ENCODE measurements at regions not wholly inside any gene's neighbourhood (a gene's known extent, or its start where the extent isn't known, plus 50 kb on each side); places are given as distances from the start of the nearest gene placed in this dataset.

- Histone ChIP-seq H3K4me3 (no peak overlapping the region), H3K9me3 (no peaks in the 10 kb centered on the region), H3K4me2 (no peak overlapping the region), H3K27ac (no peak overlapping the region), H3K4me1 (no peaks in the 10 kb centered on the region)
- FAIRE-seq (no peak), DNase-seq (ENCODE audit: low read depth in 1 of 2, low spot score in 1 of 2) (no peak), ATAC-seq (no peak)
- TF ChIP-seq MAZ (IDR thresholded peaks at IDR 0.05; ENCODE audit: borderline replicate concordance, low read depth, low read length) (no peak), JUN (IDR thresholded peaks at IDR 0.05) (no peak), EHMT2 (IDR thresholded peaks at IDR 0.05; ENCODE audit: low read depth) (no peak), JUNB (IDR thresholded peaks at IDR 0.05) (no peak), KDM5A (IDR thresholded peaks at IDR 0.05) (no peak), GATA3 (IDR thresholded peaks at IDR 0.05; ENCODE audit: borderline replicate concordance) (no peak), POLR2AphosphoS2 (conservative IDR thresholded peaks at IDR 0.05; ENCODE audit: low read length) (no peak), RFX5 (IDR thresholded peaks at IDR 0.05) (no peak), CTCF (IDR thresholded peaks at IDR 0.05) (no peak)
- CTCF ChIA-PET = interaction anchor here (0.9 kb wide), 1 partner anchor 128 kb away, joined by 3 read pairs; no protein-coding TSS in a partner anchor
- POLR2A ChIA-PET = no interaction called here
These were observed 389.9 kb downstream of the GRIN2B start for GRCh38 chr12:13591488-13591887.

GRCh38 chr12:13591059-13591458 lies 390.3 kb downstream of the GRIN2B start:
- ChIA-PET CTCF (interaction anchor here (0.9 to 1.3 kb wide), 2 partner anchors 12 to 128 kb away, joined by 3 to 4 read pairs; no protein-coding TSS in a partner anchor), POLR2A (no interaction called here)
- no peak for TF ChIP-seq BCL3 (IDR thresholded peaks at IDR 0.05)
- TF ChIP-seq CBX2 (IDR thresholded peaks at IDR 0.05; ENCODE audit: borderline replicate concordance, low read depth) = no peak
- no peak for TF ChIP-seq CTCF (IDR thresholded peaks at IDR 0.05)
- no peak for TF ChIP-seq HOXB5 (CRISPR knock-in tag; IDR thresholded peaks at IDR 0.05)
- no peak for TF ChIP-seq MAX (IDR thresholded peaks at IDR 0.05)
- TF ChIP-seq NFE2L2 (conservative IDR thresholded peaks at IDR 0.05; ENCODE audit: low read length) = no peak
- no peak for TF ChIP-seq RAD21 (conservative IDR thresholded peaks at IDR 0.05 in 1 of 2, IDR thresholded peaks at IDR 0.05 in 1 of 2)
- TF ChIP-seq HOXB13 (CRISPR knock-in tag; IDR thresholded peaks at IDR 0.05; ENCODE audit: low read depth) = no peak
- TF ChIP-seq REST (IDR thresholded peaks at IDR 0.05) = no peak
- TF ChIP-seq ZNF302 (CRISPR knock-in tag; IDR thresholded peaks at IDR 0.05) = no peak
- TF ChIP-seq, protein P1, sequence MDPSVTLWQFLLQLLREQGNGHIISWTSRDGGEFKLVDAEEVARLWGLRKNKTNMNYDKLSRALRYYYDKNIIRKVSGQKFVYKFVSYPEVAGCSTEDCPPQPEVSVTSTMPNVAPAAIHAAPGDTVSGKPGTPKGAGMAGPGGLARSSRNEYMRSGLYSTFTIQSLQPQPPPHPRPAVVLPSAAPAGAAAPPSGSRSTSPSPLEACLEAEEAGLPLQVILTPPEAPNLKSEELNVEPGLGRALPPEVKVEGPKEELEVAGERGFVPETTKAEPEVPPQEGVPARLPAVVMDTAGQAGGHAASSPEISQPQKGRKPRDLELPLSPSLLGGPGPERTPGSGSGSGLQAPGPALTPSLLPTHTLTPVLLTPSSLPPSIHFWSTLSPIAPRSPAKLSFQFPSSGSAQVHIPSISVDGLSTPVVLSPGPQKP (IDR thresholded peaks at IDR 0.05; ENCODE audit: low read depth, low read length) = no peak
- TF ChIP-seq NPAS2 (CRISPR knock-in tag; IDR thresholded peaks at IDR 0.05; ENCODE audit: borderline replicate concordance) = no peak
- no peak for TF ChIP-seq HOXA7 (CRISPR knock-in tag; IDR thresholded peaks at IDR 0.05)
- no peak for TF ChIP-seq NR3C1 (IDR thresholded peaks at IDR 0.05)
- TF ChIP-seq PBX3 (IDR thresholded peaks at IDR 0.05) = no peak
- no peak for TF ChIP-seq EHF (CRISPR knock-in tag; IDR thresholded peaks at IDR 0.05)
- TF ChIP-seq, protein P2, sequence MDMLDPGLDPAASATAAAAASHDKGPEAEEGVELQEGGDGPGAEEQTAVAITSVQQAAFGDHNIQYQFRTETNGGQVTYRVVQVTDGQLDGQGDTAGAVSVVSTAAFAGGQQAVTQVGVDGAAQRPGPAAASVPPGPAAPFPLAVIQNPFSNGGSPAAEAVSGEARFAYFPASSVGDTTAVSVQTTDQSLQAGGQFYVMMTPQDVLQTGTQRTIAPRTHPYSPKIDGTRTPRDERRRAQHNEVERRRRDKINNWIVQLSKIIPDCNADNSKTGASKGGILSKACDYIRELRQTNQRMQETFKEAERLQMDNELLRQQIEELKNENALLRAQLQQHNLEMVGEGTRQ (IDR thresholded peaks at IDR 0.05) = no peak
- H3K27ac ChIP-seq = no peak overlapping the region
- 65% methylated on average over 6 of the region's 6 CpGs for WGBS (ENCODE audit: missing lambda C conversion rate)
- DNase-seq (ENCODE audit: low read depth in 1 of 2, low spot score in 1 of 2) = no peak
- no peak for ATAC-seq
- no peak overlapping the region for H3K4me3 ChIP-seq
- no peak for FAIRE-seq
- no peak overlapping the region for H3K4me2 ChIP-seq
- no peaks in the 10 kb centered on the region for H3K4me1 ChIP-seq
- no peaks in the 10 kb centered on the region for H3K9me3 ChIP-seq

Measured in A549 (cell line).